ENCODE measurements at regions not wholly inside any gene's neighbourhood (a gene's known extent, or its start where the extent isn't known, plus 50 kb on each side); places are given as distances from the start of the nearest gene placed in this dataset.

GRCh38 chr6:77561768-77562314, 91.0 kb upstream of the MEI4 start:
- no peak for DNase-seq
- H3K4me1 ChIP-seq (ENCODE audit: insufficient read depth, low read length), result no peaks in the 10 kb centered on the region
- H2AFZ ChIP-seq (ENCODE audit: low read length), result no peak overlapping the region
- H2BK20ac ChIP-seq (ENCODE audit: low read depth, low read length, poor library complexity, severe bottlenecking), result no peak overlapping the region
- no peaks in the 10 kb centered on the region for H3K27me3 ChIP-seq (ENCODE audit: insufficient read depth, low read length)
- peaks cover 0 to 3% of the 10 kb centered on the region in 2 experiments; a peak in 1 of 5 replicates for H3K9me3 Mint-ChIP-seq
- no peak overlapping the region for H3K14ac ChIP-seq (ENCODE audit: insufficient read depth, low read length)
- H3K79me1 ChIP-seq (ENCODE audit: insufficient read depth, low read depth, low read length, poor library complexity, severe bottlenecking), result no peaks in the 10 kb centered on the region
- H3K27me3 Mint-ChIP-seq (ENCODE audit: low read depth), result no peaks in the 10 kb centered on the region
- WGBS (ENCODE audit: extremely low coverage, insufficient read length, low lambda C conversion rate), result no CpG with 5 or more reads among the region's 4 CpGs
- no peak overlapping the region for H2BK12ac ChIP-seq (ENCODE audit: insufficient read length, low read depth, low read length)
- no peak overlapping the region for H3T11ph ChIP-seq (ENCODE audit: low read length)
- H3K36me3 Mint-ChIP-seq (ENCODE audit: insufficient read depth in 1 of 3, low read depth in 3 of 3), result peaks cover 0 to 3% (median 0%) of the 10 kb centered on the region in 3 experiments; a peak in 1 of 7 replicates
- no peak overlapping the region for H4K91ac ChIP-seq (ENCODE audit: insufficient read length, low read depth, low read length)
- no peak overlapping the region for H3K18ac ChIP-seq (ENCODE audit: insufficient read length, low read depth, low read length)
- no peak overlapping the region for H3K23ac ChIP-seq (ENCODE audit: insufficient read length, low read depth, low read length)
- no peak overlapping the region for H4K5ac ChIP-seq (ENCODE audit: insufficient read length, low read depth, low read length)
- no peaks in the 10 kb centered on the region for H3K79me2 ChIP-seq (ENCODE audit: insufficient read depth, low read length)
- H3K4ac ChIP-seq (ENCODE audit: low read depth, low read length), result no peak overlapping the region
- H3K4me2 ChIP-seq (ENCODE audit: insufficient read depth, insufficient read length, low read length), result no peak overlapping the region
- H3K56ac ChIP-seq (ENCODE audit: insufficient read length, low read depth, low read length), result no peak overlapping the region
- H3K4me1 Mint-ChIP-seq, result peaks cover 7 to 11% of the 10 kb centered on the region in 2 experiments
- H4K8ac ChIP-seq (replicated peaks; ENCODE audit: insufficient read length, low read depth, low read length), result no peak overlapping the region
- H2BK5ac ChIP-seq (ENCODE audit: insufficient read length, low read length), result no peak overlapping the region
- no peak for TF ChIP-seq CTCF (conservative IDR thresholded peaks at IDR 0.05)
- no peak overlapping the region for H2BK15ac ChIP-seq (ENCODE audit: low read depth, low read length)
- no peak overlapping the region for H2BK120ac ChIP-seq (ENCODE audit: low read depth, low read length, poor library complexity, severe bottlenecking)
- H4K20me1 ChIP-seq (ENCODE audit: control insufficient read depth, insufficient read depth, insufficient read length), result no peaks in the 10 kb centered on the region
- H3K23me2 ChIP-seq (ENCODE audit: insufficient read length, low read depth, low read length, poor library complexity, severe bottlenecking), result no peaks in the 10 kb centered on the region
- no peak overlapping the region for H3K4me3 Mint-ChIP-seq
- no peak overlapping the region for H2AK5ac ChIP-seq (ENCODE audit: insufficient read length, low read length)
- no peak overlapping the region; a peak in 1 of 7 replicates for H3K27ac Mint-ChIP-seq
- H3K27ac ChIP-seq (ENCODE audit: insufficient read length, low read depth, low read length), result no peak overlapping the region
- no peak overlapping the region for H3K9ac ChIP-seq (ENCODE audit: extremely low read depth, insufficient read length, low read length)
- no peaks in the 10 kb centered on the region for H3K9me3 ChIP-seq (ENCODE audit: control insufficient read depth, low read depth, low read length)

Data from H9 (cell line).